ENCODE measurements at regions not wholly inside any gene's neighbourhood (a gene's known extent, or its start where the extent isn't known, plus 50 kb on each side); places are given as distances from the start of the nearest gene placed in this dataset.

DNA sequence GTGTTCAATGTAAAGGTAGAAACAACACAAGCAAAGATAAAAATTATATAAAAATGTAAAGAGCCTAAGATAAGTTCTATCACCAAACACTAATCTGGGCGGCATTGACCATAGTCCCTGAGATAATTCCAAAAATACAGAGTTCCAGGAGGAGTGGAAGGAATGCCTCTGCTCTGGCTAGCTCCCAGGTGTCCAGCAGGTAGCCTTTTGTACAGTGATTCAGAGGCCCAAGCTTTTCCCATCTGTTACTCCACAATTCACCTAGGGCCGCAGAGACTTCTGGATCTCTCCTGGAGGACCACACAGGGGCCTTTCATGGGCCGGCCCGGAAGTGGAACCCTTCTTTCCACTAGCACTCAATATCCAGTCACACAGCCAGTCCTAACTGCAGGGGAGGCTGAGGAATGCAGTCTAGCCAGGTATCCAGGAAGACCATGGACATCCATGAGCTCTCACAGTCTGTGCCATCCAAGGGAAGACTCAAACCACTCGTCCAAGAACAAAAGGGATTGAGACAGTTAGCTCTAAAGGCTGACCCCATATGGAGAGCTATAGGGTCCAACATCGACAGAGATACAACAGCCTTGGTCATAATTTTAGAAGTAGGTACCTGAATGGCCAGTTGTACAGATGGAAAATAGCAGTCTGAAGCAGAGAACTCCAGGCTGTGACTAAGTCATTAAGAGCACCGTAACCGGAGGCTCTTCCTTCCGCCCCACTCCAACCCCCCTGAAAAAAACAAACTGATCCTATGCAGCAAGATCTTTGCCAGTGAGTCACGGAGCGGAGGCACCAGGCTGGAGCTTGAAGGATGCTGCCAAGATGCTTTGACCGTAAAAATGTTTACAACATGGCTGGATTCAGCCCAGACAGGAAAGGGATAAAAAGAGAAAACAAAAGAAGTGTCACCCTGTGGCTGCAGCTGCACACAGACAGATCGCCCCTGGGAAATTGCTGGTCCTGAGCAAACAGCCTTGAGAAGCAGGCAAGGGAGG lies 204.8 kb downstream of the NUAK1 start:
- DNase-seq: no peak

DNA sequence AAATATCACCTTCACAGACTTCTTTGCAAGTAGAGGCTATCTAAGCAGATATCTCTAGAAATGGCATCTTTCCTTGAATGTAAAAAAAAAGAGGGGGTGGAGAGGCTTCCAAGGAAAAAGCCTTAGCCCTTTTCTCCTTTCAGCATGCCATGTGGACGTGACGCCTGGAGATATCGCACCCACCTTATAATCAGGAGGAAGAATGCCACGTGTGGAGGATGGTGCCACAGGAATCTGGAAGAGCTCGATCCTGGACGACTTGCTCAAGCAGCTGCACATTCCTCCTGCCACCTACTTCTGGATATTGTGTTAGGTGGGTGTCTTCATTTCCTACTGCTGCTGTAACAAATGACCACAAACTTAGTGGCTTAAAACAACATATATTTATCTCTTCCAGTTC lies 203.6 kb downstream of the NUAK1 start:
- no peak for DNase-seq

DNA sequence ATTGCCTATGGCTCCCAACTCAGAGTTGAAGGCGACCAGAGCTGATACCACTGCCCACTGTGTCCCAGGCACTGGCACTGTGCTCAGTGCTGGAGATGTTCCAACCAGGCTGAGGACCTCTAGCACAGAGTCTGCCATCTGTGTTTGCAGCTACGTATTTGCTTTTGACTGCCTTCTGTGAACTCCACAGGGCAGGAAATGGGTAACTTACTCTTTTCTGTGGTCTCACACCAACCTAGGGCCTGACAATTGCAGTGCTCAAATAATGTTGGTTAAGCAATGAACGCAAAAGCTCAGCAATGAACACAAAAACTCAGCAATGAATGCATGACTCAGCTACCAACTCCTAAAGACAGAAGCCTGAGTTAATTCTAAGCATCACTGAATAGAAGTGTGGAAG lies 202.8 kb downstream of the NUAK1 start:
- no peak for DNase-seq

DNA sequence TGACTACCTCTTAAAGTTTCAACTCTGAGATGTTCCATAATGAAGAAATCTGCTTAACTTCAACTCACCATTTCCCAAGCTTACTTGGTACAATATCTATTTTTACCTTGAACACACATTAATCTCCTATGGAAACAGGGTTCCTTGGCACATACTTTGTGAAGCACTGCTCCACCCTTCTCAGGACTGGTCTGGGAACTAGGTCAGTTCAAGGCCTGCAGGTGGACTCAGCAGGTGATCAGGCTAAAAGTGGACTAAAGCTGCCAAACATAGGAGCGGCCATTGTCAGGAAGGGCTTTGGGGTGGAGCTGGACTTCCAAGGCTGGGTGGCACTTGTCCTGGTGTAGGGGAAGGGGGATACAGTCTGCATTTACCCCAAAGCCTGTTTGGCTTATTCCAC lies 202.3 kb downstream of the NUAK1 start:
- no peak for DNase-seq

DNA sequence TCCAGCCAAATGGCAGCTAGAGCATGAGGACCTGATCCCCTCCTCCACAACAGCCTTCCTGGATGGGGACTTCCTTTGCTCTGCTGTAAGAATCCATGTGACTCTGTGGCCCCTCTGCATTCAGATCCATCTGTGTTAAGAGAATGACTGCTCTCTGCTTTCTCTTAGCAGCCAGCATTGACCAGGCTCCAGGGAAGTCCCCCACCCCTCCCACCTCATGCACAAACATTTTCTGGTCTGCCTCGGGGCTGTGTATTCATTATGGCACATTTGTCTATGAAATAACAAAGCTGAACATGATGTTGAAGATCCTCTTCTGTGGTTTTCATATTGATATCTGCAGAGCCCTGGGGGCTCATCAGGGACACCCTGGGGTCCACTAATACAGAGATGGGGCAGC lies 201.7 kb downstream of the NUAK1 start:
- no peak for DNase-seq

DNA sequence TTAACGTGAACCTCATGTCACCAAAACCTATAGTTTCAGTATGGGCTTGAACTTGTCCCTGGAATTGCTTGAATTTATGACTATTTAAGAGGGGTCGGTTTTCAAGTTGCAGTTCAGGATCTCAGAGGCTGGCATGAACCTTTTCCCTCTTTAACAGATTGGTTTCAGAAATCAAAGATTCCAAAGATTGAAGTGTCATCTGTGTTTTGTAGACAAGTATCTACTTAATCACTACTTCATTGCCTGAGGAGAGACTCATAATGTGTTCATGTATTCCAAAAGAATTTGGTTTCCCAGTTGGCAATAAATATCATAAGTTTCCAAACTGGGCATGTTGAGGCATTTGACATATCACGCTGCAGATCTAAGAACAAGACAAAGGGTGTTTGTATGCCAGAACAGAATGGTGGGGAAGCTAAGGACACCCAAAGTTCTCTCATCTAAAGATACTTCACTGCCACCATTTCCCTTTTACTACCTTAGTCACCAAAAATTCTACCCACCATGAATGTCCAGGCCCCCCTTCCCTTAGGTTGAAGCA lies 199.5 kb downstream of the NUAK1 start:
- no peak for DNase-seq

DNA sequence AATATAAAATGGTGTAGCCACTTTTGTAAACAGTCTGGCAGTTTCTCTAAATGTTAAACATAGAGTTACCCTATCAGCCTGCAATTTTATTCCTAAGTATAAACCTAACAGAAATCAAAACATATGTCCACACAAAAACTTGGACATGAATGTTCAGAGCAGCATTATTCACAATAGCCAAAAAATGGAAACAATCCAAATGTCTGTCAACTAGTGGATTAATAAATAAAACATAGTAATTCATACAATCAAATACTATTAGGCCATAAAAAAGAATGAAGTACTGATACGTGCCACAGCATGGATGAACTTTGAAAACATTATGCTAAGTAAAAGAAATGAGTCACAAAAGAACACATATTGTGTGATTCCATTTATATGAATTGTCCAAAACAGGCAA lies 196.5 kb downstream of the NUAK1 start:
- DNase-seq: no peak

DNA sequence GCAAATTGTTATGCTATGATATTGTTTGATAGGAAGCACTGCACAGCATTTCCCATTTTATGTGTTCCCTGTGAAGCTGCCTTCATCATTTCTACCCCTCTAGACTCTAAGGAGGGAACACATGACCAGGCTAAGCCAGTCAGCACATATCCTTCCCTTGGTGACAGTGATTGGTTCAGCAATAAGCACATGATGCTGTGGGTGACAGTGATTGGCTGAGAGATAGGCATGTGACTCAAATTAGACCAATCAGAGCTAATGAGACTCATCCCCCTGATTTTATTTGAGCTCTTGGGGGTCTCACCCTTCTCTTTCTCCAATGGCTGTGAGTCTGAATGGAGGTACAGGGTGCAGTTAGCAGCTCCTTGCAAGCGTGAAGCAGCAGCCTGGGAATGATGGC lies 195.2 kb downstream of the NUAK1 start:
- no peak for DNase-seq

DNA sequence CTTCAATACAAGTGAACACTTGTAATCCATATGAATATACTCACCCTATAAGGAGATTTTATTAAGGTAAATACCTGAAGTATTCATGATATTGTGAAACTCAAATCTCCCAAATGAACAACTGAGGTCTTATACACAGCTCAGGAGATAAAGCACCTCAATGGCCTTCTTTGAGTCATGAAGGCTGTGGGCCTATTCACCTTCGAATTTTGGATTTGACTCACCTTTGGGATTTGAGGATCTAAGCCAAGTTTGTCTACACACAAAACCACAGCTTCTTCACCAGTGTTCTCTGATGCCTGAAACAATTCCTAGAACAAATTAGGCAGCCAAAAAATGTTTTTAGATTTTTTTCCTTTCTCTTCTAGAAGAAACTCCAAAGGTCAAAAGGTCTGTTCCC lies 194.1 kb downstream of the NUAK1 start:
- no peak for DNase-seq

DNA sequence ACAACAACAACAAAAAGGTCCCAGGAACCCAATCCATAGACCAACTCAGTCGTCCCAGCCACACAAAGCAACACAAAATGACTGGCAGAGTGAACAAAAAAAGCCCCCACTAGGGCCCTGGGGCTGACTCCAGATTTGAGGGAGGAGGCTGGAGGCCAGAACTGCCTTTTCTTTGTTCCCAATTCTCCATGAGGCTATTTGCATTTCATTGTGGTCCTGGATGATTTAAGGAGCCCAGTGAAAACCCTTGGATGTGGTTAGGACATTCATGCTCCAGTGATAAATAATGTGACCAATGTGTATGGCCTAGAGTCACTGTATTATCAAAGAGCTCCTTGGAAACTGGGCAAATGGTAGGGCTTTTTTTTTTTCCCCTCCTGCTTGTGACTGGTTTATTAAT lies 192.9 kb downstream of the NUAK1 start:
- no peak for DNase-seq

DNA sequence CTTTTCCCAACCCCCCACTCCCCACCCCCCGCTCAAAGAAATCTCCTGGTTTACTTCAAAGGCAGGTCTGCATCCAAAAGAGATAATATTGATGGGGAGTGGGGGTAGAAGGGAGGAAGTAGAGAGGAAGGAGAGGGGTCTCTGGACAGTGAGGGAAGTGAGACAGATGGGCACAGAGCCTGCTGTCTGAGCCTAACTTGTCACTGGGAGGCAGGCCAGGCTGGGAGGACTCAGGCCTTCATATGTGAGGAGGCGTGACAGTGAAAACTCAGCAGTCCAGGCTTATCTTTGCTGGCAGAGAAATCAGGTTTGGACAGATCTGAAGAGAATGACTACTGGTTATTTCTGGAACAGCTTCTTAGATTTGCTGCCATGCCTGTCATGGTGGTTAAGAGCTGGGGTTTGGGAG lies 192.3 kb downstream of the NUAK1 start:
- no peak for DNase-seq

DNA sequence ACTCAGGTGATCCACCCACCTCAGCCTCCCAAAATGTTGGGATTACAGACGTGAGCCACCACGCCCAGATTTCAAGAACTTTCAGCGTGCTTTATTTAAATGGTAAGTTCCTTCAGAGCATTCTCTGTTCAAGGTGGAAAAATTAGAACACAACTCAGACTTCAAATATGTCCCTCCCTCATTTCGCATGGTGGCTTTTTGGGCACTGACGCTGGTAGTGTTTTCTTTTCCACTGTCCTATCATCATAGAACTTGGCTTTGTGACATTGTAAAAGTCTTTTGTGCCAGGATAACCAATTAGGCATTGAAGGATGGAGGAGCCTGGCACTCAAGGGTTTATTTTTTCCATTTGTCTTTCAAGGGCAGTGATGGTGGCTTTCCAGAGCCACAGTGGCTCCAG lies 190.8 kb downstream of the NUAK1 start:
- DNase-seq: no peak

DNA sequence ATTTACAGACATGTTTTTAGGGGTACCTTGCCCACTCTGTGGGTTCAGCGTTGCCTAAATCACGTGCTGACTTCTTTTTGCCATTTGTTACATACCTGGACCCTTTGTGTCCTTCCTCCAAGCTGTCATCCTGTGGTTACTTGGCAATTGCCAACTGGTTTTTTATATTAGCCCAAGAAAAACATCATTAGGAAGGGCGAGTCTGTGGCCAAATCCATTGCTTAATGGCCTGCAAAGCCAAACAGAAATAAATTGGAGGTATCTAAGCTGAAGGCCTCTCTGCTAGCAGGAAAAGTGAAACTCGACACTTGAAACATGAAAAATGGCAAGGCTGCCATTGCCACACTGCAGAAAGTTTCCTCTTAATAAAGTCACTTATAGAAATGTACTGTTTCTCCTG lies 190.4 kb downstream of the NUAK1 start:
- peak; percentile 5 for DNase-seq

DNA sequence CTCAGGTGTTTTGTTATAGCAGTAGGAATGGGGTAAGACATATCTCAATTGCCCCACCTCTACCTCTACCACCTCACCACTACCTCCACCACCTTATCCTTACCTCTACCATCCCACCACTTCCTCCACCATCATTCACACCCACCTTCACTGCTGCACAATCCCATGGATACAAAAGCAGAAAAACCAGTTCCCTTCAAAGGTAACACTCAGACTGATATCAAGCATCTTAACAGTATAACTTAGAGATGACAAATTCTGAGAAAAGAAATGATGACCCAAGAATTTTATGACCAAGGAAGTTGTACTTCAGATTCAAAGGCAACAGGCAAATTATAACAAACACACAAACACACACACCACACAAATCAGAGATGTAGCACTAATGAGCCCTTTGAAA lies 189.4 kb downstream of the NUAK1 start:
- DNase-seq: no peak

DNA sequence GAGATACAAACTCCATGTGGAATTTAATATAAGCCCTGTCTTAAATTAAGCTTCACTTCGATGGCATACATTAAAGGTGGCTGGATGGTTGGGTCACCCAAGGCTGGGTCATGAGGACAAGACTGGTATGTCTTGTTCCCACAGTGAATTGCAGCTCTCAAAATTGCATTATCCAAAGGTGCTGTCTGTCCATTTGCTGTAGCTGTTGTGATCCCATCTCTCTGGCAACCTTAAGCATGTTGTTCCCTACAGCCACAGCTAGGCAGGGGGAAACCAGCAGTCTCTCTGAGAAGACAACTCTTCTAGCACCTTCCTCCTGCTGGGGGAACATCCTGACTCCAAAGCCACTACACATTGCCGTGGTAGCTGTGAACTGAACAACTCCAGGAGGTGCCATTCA lies 187.0 kb downstream of the NUAK1 start:
- no peak for DNase-seq

DNA sequence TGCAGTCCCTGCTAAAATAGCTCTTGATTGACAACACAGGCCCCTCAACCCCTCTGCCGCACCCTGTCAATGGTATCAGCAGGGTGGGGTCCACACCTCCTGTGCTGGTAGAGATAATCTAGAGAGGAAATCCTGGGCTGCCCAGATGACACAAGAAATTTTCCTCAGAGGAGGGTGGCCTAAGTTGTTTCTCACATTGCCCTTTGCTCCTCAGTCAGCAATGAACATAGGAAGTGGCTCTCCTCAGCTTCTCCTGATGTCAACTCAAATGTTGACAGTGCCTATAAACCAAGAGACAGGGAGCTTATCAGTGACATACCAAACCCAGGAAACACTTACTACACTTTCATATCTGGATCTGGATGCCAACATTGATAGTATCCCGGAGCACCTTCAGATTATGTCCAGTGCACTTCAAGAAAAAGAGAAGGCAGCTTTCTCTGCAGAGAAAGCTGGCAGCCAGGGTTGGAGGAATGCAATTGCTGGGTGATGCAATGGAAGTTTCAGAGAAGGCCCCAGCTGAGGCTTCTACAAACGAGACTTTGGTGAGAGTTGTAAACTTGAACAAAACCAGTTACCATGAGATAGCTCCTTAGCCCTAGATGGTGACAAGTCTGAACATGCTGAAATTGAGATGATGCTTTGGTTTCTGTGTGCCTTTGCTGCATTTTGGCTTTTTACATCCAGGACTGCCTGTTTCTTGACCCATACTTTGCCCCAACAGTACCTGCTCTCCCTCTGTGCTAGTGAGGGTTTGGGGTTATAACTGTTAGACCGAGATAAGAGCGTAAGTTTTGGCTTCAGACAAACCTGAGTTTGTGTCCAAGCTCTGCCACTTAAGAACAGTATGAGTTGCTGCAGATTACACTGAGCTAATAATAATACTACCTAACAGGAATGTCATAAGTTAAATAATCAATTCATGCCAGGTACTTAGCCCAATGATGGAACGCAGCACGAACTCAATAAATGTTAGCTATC lies 183.5 kb downstream of the NUAK1 start:
- DNase-seq: no peak

DNA sequence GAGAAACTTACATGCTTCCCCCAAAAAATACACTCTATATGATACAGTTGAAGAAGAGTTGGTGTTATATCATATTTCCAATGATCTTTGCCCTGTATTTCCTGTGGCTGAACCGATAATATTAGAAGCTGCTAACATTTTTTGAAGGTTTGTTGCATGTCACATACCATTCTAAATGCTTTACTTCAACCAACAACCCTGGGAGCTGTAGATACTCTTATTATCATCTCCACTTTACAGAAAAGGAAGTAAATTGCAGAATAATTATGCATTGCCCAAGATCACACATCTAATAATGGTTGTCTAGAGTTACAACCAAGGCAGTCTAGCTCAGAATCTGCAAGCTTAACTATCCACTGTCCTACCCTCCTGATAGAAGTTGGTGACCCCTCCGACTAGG lies 182.8 kb downstream of the NUAK1 start:
- DNase-seq: no peak

DNA sequence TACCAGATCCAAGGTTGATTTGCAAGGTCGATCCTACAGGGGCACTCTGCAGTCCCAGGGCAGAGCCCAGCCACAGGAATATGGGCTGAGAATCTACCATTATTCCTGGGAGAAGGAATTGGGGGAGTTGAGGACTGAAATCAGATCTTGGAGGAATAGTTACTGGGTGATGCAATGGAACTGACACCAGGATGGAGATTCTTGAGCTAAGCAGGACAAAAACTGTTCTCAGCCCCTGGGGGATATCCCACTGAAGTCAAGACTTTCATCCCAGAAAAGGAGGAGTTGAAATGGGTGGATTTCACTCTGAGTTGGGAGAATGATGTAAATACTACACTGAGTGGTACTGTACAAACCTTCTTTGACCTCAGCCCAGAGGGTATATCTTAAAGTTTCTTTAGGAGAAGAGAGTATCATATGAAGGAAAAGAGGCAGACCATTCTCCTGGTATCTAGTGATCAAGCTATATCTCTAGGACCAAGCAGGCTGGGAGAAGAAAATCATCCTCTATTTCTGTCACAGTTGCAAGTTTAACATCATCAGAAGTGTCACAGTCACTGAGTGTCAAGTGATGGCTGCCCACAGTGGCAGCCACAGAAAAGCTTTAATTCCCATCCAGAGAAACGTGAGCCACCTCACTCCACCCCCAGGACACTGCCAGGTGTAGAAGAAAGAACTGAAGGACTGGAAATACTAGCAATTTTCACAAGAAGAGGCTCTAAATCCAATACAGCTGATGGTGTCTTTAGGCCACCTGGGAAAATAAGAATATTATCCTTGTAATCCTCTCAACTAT lies 181.9 kb downstream of the NUAK1 start:
- DNase-seq: no peak

DNA sequence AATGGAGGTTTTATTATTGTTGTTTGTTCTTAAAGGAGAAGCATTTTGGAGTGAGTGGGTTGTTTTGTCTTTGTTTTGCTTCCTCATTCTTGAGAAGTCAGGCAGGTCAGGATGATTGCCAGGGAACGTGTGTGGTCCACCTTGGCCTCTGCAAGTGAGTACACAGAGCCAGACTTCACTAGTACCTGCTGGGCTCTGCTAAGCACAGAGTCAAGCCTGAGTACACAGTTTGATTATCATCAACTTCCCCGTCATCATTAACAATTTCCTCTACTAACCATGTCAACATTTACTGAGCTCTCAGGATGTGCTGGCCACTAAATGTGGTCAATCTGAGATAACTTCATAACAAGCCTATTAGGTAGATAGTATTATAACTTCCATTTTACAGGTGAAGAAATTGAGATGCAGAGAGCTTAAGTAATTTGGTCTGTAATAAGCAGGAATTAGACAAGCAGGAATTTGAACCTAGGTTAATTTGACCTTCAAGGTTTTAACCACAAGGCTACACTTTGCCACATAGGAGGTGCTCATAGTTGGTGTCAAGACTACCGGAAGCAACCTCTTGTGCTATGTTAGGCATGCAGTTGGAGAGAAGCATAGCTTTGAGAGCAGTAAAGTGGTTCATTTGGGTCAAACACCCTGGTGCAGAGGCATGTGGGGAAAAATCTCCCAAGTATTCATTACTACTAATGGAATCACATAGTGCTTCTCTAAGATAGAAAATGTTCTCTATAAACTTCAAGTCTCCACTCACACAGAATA lies 178.3 kb downstream of the NUAK1 start:
- DNase-seq: peak; percentile 25

DNA sequence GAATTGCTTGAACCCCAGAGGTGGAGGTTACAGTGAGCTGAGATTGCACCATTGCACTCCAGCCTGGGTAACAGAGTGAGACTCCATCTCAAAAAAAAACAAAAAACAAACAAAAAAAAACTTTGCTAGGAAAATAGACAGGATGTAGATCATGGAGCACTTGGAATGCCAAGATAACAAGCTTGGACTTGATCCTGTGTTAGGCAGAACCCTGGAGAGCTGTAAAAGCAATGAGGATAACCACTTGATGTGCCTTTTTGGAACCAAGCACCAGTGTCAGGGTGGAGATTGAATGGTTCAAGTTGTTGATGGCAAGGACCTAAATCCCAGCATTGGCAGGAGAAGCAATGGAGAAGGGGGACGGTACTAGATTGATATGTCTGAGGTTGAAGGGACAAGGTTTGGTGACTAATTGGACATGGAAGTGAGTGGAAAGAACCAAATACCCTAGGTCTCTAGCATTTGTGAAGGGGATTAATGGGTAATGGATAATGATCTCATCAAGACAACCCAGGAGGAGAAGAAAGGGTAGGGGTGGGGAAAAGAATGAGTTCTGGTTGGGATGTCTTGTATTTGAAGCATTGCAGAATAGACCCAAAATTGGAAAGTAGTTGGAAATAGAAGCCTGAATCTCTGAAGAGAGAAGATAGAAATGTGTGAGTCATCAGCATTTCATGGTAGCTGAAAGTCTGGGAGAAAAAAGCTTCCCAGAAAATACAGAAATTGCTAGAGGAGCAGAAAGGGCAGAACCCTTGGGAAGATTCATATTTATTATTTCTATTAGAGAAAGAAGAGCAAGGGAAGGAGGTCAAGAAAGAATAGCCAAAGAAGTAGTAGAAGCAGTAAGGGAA lies 176.7 kb downstream of the NUAK1 start:
- no peak for DNase-seq
